ENCODE measurements at regions not wholly inside any gene's neighbourhood (a gene's known extent, or its start where the extent isn't known, plus 50 kb on each side); places are given as distances from the start of the nearest gene placed in this dataset.
A peak's percentile ranks its signal among the peaks of the same experiment; 100 is the strongest.

DNA sequence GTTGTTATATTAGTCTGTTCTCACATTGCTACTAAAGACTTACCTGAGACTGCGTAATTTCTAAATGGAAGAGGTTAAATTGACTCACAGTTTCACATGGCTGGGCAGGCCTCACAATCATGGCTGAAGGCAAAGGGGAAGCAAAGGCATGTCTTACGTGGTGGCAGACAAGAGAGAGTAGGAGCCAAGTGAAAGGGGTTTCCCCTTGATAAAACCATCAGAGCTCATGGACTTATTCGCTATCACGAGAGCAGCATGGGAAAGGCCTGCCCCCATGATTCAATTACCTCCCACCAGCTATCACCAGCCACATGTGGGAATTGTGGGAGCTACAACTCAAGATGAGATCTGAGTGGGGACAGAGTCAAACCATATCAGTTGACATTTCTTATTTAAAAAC is 374.5 kb upstream of the RORB start:
- no peaks in the 10 kb centered on the region for H3K36me3 Mint-ChIP-seq (ENCODE audit: low read depth)
- H4K20me1 ChIP-seq (replicated peaks; ENCODE audit: insufficient read depth): no peaks in the 10 kb centered on the region
- peaks cover 24% of the 10 kb centered on the region for H3K4me1 Mint-ChIP-seq
- H3K79me2 ChIP-seq (replicated peaks; ENCODE audit: insufficient read depth): no peaks in the 10 kb centered on the region
- DNase-seq (ENCODE audit: low spot score) (no peak), ATAC-seq (no peak)
- peak overlapping the region; percentile 23; the same call in 1 of the 2 replicates for H2AFZ ChIP-seq
- no peak overlapping the region for H3K27ac ChIP-seq (ENCODE audit: low read depth)
- H3K4me2 ChIP-seq: no peak overlapping the region
- no peak overlapping the region for H3K4me3 ChIP-seq
- no peak overlapping the region for H3K4me3 Mint-ChIP-seq
- peaks cover 3% of the 10 kb centered on the region; the same call in 1 of the 2 replicates for H3K4me1 ChIP-seq (ENCODE audit: insufficient read depth)
- H3K27me3 ChIP-seq (ENCODE audit: insufficient read depth): 0 out of 2 replicates have a peak, but pooled peaks cover 3% of the 10 kb centered on the region
- H3K27ac Mint-ChIP-seq: no peak overlapping the region
- no peaks in the 10 kb centered on the region for H3K9me2 ChIP-seq (ENCODE audit: insufficient read depth)
- TF ChIP-seq, protein P1, sequence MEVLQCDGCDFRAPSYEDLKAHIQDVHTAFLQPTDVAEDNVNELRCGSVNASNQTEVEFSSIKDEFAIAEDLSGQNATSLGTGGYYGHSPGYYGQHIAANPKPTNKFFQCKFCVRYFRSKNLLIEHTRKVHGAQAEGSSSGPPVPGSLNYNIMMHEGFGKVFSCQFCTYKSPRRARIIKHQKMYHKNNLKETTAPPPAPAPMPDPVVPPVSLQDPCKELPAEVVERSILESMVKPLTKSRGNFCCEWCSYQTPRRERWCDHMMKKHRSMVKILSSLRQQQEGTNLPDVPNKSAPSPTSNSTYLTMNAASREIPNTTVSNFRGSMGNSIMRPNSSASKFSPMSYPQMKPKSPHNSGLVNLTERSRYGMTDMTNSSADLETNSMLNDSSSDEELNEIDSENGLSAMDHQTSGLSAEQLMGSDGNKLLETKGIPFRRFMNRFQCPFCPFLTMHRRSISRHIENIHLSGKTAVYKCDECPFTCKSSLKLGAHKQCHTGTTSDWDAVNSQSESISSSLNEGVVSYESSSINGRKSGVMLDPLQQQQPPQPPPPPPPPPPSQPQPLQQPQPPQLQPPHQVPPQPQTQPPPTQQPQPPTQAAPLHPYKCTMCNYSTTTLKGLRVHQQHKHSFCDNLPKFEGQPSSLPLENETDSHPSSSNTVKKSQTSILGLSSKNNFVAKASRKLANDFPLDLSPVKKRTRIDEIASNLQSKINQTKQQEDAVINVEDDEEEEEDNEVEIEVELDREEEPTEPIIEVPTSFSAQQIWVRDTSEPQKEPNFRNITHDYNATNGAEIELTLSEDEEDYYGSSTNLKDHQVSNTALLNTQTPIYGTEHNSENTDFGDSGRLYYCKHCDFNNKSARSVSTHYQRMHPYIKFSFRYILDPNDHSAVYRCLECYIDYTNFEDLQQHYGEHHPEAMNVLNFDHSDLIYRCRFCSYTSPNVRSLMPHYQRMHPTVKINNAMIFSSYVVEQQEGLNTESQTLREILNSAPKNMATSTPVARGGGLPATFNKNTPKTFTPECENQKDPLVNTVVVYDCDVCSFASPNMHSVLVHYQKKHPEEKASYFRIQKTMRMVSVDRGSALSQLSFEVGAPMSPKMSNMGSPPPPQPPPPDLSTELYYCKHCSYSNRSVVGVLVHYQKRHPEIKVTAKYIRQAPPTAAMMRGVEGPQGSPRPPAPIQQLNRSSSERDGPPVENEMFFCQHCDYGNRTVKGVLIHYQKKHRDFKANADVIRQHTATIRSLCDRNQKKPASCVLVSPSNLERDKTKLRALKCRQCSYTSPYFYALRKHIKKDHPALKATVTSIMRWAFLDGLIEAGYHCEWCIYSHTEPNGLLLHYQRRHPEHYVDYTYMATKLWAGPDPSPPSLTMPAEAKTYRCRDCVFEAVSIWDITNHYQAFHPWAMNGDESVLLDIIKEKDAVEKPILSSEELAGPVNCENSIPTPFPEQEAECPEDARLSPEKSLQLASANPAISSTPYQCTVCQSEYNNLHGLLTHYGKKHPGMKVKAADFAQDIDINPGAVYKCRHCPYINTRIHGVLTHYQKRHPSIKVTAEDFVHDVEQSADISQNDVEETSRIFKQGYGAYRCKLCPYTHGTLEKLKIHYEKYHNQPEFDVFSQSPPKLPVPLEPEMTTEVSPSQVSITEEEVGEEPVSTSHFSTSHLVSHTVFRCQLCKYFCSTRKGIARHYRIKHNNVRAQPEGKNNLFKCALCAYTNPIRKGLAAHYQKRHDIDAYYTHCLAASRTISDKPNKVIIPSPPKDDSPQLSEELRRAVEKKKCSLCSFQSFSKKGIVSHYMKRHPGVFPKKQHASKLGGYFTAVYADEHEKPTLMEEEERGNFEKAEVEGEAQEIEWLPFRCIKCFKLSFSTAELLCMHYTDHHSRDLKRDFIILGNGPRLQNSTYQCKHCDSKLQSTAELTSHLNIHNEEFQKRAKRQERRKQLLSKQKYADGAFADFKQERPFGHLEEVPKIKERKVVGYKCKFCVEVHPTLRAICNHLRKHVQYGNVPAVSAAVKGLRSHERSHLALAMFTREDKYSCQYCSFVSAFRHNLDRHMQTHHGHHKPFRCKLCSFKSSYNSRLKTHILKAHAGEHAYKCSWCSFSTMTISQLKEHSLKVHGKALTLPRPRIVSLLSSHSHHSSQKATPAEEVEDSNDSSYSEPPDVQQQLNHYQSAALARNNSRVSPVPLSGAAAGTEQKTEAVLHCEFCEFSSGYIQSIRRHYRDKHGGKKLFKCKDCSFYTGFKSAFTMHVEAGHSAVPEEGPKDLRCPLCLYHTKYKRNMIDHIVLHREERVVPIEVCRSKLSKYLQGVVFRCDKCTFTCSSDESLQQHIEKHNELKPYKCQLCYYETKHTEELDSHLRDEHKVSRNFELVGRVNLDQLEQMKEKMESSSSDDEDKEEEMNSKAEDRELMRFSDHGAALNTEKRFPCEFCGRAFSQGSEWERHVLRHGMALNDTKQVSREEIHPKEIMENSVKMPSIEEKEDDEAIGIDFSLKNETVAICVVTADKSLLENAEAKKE (CRISPR knock-in tag; IDR thresholded peaks at IDR 0.05): no peak
- TF ChIP-seq ZNF331 (CRISPR knock-in tag; IDR thresholded peaks at IDR 0.05; ENCODE audit: low read depth): no peak
- no peaks in the 10 kb centered on the region for H3K9me3 Mint-ChIP-seq
- H3K36me3 ChIP-seq (ENCODE audit: insufficient read depth): no peaks in the 10 kb centered on the region
- no peaks in the 10 kb centered on the region for H3F3A ChIP-seq (replicated peaks; ENCODE audit: low read depth)
- H3K27me3 Mint-ChIP-seq (ENCODE audit: insufficient read depth, low read depth, poor library complexity): peaks cover 4% of the 10 kb centered on the region

DNA sequence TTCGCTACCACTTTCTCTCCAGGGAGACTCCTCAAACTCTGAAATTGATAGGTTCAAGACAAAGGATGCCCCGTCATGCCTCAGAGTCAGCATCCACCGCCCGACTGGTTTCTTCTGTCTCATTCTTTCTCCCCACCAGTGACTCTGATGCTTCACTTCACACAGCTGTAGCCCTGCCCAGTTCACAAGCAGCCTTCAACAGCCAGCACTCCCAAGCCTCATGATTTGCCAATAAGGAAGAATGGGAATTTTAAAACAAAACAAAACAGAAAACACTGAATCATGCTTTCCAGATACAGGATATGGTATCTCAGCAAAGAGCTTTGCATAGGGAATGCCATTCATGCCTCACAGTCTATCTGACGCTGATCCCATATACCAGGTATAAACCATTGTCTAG is 371.2 kb upstream of the RORB start:
- Mint-ChIP-seq H3K36me3 (ENCODE audit: low read depth) (no peaks in the 10 kb centered on the region), H3K27me3 (ENCODE audit: insufficient read depth, low read depth, poor library complexity) (peaks cover 1% of the 10 kb centered on the region), H3K9me3 (no peaks in the 10 kb centered on the region), H3K4me3 (no peak overlapping the region), H3K27ac (no peak overlapping the region), H3K4me1 (peaks cover 13% of the 10 kb centered on the region)
- no peaks in the 10 kb centered on the region for H3K9me2 ChIP-seq (ENCODE audit: insufficient read depth)
- no peak for TF ChIP-seq JUNB (IDR thresholded peaks at IDR 0.05; ENCODE audit: unreplicated experiment)
- TF ChIP-seq ZNF114 (CRISPR knock-in tag; IDR thresholded peaks at IDR 0.05): no peak
- no peak for TF ChIP-seq NANOG (IDR thresholded peaks at IDR 0.05; ENCODE audit: borderline replicate concordance)
- TF ChIP-seq, protein P2, sequence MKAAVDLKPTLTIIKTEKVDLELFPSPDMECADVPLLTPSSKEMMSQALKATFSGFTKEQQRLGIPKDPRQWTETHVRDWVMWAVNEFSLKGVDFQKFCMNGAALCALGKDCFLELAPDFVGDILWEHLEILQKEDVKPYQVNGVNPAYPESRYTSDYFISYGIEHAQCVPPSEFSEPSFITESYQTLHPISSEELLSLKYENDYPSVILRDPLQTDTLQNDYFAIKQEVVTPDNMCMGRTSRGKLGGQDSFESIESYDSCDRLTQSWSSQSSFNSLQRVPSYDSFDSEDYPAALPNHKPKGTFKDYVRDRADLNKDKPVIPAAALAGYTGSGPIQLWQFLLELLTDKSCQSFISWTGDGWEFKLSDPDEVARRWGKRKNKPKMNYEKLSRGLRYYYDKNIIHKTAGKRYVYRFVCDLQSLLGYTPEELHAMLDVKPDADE (IDR thresholded peaks at IDR 0.05): no peak
- no peak for TF ChIP-seq ZNF331 (CRISPR knock-in tag; IDR thresholded peaks at IDR 0.05; ENCODE audit: low read depth)
- DNase-seq (ENCODE audit: low spot score): no peak
- no peaks in the 10 kb centered on the region for H4K20me1 ChIP-seq (replicated peaks; ENCODE audit: insufficient read depth)
- no peak overlapping the region for H3K4me3 ChIP-seq
- no peaks in the 10 kb centered on the region for H3F3A ChIP-seq (replicated peaks; ENCODE audit: low read depth)
- no peak overlapping the region for H3K27ac ChIP-seq (ENCODE audit: low read depth)
- H3K4me1 ChIP-seq (ENCODE audit: insufficient read depth): peaks cover 3% of the 10 kb centered on the region; the same call in 1 of the 2 replicates
- H3K36me3 ChIP-seq (ENCODE audit: insufficient read depth): no peaks in the 10 kb centered on the region
- H3K4me2 ChIP-seq: peak overlapping the region; percentile 3; the same call in 1 of the 2 replicates
- peak overlapping the region; percentile 86 for H2AFZ ChIP-seq
- no peak; the same call in 2 of the 3 replicates for ATAC-seq
- H3K79me2 ChIP-seq (replicated peaks; ENCODE audit: insufficient read depth): no peaks in the 10 kb centered on the region
- H3K27me3 ChIP-seq (ENCODE audit: insufficient read depth): 0 out of 2 replicates have a peak, but pooled peaks cover 3% of the 10 kb centered on the region
